Endothelial cell of umbilical vein (primary cell): ENCODE measurements at regions not wholly inside any gene's neighbourhood (a gene's known extent, or its start where the extent isn't known, plus 50 kb on each side); places are given as distances from the start of the nearest gene placed in this dataset.

Source experiments
- BruUV-seq: library from RNA; stranded (reverse); fragments of 400-500 nt; replicated peaks from 2 replicates; lab custom pipeline; 2021; lab: Mats Ljungman, UMichigan
- CTCF ChIA-PET: fragments of 300-600, 350-600 bp; sonication (Branson Sonifier 250); formaldehyde crosslinking; loops from one replicate; lab custom pipeline; 2021; ENCODE audit warnings: antibody characterized with exemption, inconsistent platforms; lab: Charles Lee
- POLR2A ChIA-PET: fragments of 300-600, 350-600 bp; sonication (Branson Sonifier 250); formaldehyde crosslinking; loops from one replicate; lab custom pipeline; 2021; ENCODE audit warnings: antibody characterized with exemption, inconsistent platforms; lab: Charles Lee
- DNase-seq: peaks from one replicate; pipeline ENCODE4 v3.0.0-alpha.2; 2011; ENCODE audit warnings: low read depth, low spot score
- FAIRE-seq: peaks from 2 replicates; lab custom pipeline; 2011; peaks lifted over from hg19 to GRCh38; lab: Jason Lieb, UNC
- H2AFZ ChIP-seq: 2 replicates; pipeline ENCODE4 v1.6.0; 2012; ENCODE audit warnings: low read depth, low read length, control low read depth, inconsistent platforms
- H3K27ac ChIP-seq: 2 replicates; pipeline ENCODE4 v1.5.1; 2011; ENCODE audit warnings: low read depth, mild to moderate bottlenecking, control low read depth, low read length, moderate library complexity; ENCODE audit not compliant: insufficient read depth
- H3K27me3 ChIP-seq, 2 experiments: 2 replicates each; pipeline versions ENCODE4 v1.6.0 to v1.6.1; 2011; ENCODE audit warnings: low read length in 2 of 2, mixed read lengths in 1 of 2; ENCODE audit not compliant: control insufficient read depth in 2 of 2, insufficient read depth in 2 of 2
- H3K36me3 ChIP-seq, 2 experiments: 2 replicates in 1 of 2; 3 replicates in 1 of 2; pipeline ENCODE4 v1.5.1; 2011; ENCODE audit warnings: low read length in 2 of 2, mild to moderate bottlenecking in 1 of 2, moderate library complexity in 1 of 2; ENCODE audit not compliant: control insufficient read depth in 2 of 2, insufficient read depth in 2 of 2; ENCODE audit errors: extremely low read depth in 1 of 2
- H3K4me1 ChIP-seq: 3 replicates; pipeline ENCODE4 v1.5.1; 2011; ENCODE audit warnings: mild to moderate bottlenecking, low read length; ENCODE audit not compliant: control insufficient read depth, insufficient read depth; ENCODE audit errors: extremely low read depth
- H3K4me2 ChIP-seq: 2 replicates; pipeline ENCODE4 v1.6.1; 2011; ENCODE audit warnings: low read length, control low read depth, mixed read lengths; ENCODE audit not compliant: insufficient read depth
- H3K4me3 ChIP-seq, 3 experiments: fragments of 200-600 bp in 1 of 3; sonication (generic), shearing (Covaris generic) in 1 of 3; replicated peaks in 1 of 3; 2 replicates each; pipeline ENCODE4 v1.5.1; 2011 to 2016; ENCODE audit warnings: control low read depth in 3 of 3, low read length in 3 of 3, mild to moderate bottlenecking in 2 of 3, inconsistent platforms in 1 of 3, low read depth in 1 of 3, moderate library complexity in 1 of 3; ENCODE audit not compliant: insufficient read depth in 1 of 3
- H3K79me2 ChIP-seq: 2 replicates; pipeline ENCODE4 v1.6.0; 2012; ENCODE audit warnings: low read length, inconsistent platforms; ENCODE audit not compliant: control insufficient read depth, insufficient read depth
- H3K9ac ChIP-seq: replicated peaks from 2 replicates; pipeline ENCODE3; 2011; ENCODE audit warnings: low read length, control low read depth; ENCODE audit not compliant: insufficient read depth; ENCODE audit errors: extremely low read depth
- H3K9me1 ChIP-seq: replicated peaks from 3 replicates; pipeline ENCODE4 v1.6.0; 2011; ENCODE audit warnings: mild to moderate bottlenecking, low read length; ENCODE audit not compliant: control insufficient read depth, insufficient read depth; ENCODE audit errors: extremely low read depth
- H3K9me3 ChIP-seq: replicated peaks from 2 replicates; pipeline ENCODE4 v1.5.1; 2012; ENCODE audit warnings: low read length, inconsistent platforms; ENCODE audit not compliant: control insufficient read depth, insufficient read depth
- H4K20me1 ChIP-seq: replicated peaks from 2 replicates; pipeline ENCODE3; 2011; ENCODE audit warnings: mild to moderate bottlenecking, low read length; ENCODE audit not compliant: control insufficient read depth, insufficient read depth; ENCODE audit errors: extremely low read depth
- CTCF ChIP-seq, 2 donors: IDR thresholded peaks; 1 replicate in 1 of 2; 2 replicates in 1 of 2; pipeline ENCODE4 v1.5.1; 2011; ENCODE audit warnings: low read length in 2 of 2, mild to moderate bottlenecking in 2 of 2, moderate library complexity in 2 of 2, control low read depth in 1 of 2, inconsistent platforms in 1 of 2, low read depth in 1 of 2; ENCODE audit not compliant: insufficient read depth in 1 of 2; ENCODE audit errors: extremely low read depth in 1 of 2
- EZH2 ChIP-seq: IDR thresholded peaks from 2 replicates; pipeline ENCODE4 v1.6.1; 2012; ENCODE audit warnings: borderline replicate concordance, low read depth, mild to moderate bottlenecking, moderate library complexity, low read length, inconsistent platforms; ENCODE audit not compliant: severe bottlenecking
- FOS ChIP-seq: IDR thresholded peaks from 2 replicates; pipeline ENCODE4 v1.6.1; 2011; ENCODE audit warnings: mild to moderate bottlenecking, low read length, moderate library complexity, borderline replicate concordance; ENCODE audit not compliant: insufficient read depth
- GATA2 ChIP-seq: IDR thresholded peaks from 2 replicates; pipeline ENCODE4 v1.7.0; 2011; ENCODE audit warnings: low read depth, mild to moderate bottlenecking, moderate library complexity, mixed read lengths, low read length; ENCODE audit not compliant: insufficient read length, insufficient read depth
- JUN ChIP-seq: IDR thresholded peaks from 2 replicates; pipeline ENCODE4 v1.6.1; 2011; ENCODE audit warnings: borderline replicate concordance, low read depth; ENCODE audit not compliant: insufficient read length, insufficient read depth
- MAX ChIP-seq: IDR thresholded peaks from 2 replicates; pipeline ENCODE4 v1.6.1; 2011; ENCODE audit not compliant: insufficient read depth, insufficient read length
- MYC ChIP-seq: IDR thresholded peaks from one replicate; pipeline ENCODE4 v1.6.1; 2011; ENCODE audit warnings: mild to moderate bottlenecking, low read depth, low read length
- POLR2A ChIP-seq: IDR thresholded peaks from 2 replicates; pipeline ENCODE4 v1.6.1; 2012; ENCODE audit warnings: low read depth, mild to moderate bottlenecking, control low read depth, low read length
- POLR2AphosphoS5 ChIP-seq: IDR thresholded peaks from 2 replicates; pipeline ENCODE4 v1.6.1; 2012; ENCODE audit warnings: low read depth, mild to moderate bottlenecking, control low read depth, low read length, moderate library complexity; ENCODE audit not compliant: insufficient read depth
- dilution Hi-C: fragments of 300-500 bp; cut with MboI; formaldehyde crosslinking; loops from one replicate; pipeline ENCODE4 v1.15.0; 2019; ENCODE audit warnings: low sequenced_read_pairs; ENCODE audit not compliant: extremely low pct_ligation_motif_present
- intact Hi-C: fragments of 100-400 bp; cut with micrococcal nuclease; formaldehyde crosslinking; loops from one replicate; pipeline ENCODE4 v1.10.0; 2022

GRCh38 chr16:85211271-85211801 lies 99.1 kb upstream of the CIBAR2 start:
- Histone ChIP-seq H3K9ac (no peak overlapping the region), H3K4me1 (no peaks in the 10 kb centered on the region)
- POLR2A ChIA-PET, result no interaction called here

More at GRCh38 chr16:85211271-85211801, 99.1 kb upstream of the CIBAR2 start:
- dilution Hi-C loops (no loop called here), intact Hi-C loops (no loop called here)
- BruUV-seq, result no TSS peak
- TF ChIP-seq CTCF (IDR thresholded peaks at IDR 0.05; ENCODE audit: extremely low read depth in 1 of 2, insufficient read depth in 1 of 2, low read depth in 1 of 2, low read length in 2 of 2) (no peak), MAX (no peak), POLR2A (no peak), MYC (no peak), JUN (no peak), EZH2 (no peak), FOS (no peak), POLR2AphosphoS5 (no peak), GATA2 (no peak)
- Histone ChIP-seq H4K20me1 (no peaks in the 10 kb centered on the region), H3K4me3 (no peak overlapping the region), H3K27me3 (no peaks in the 10 kb centered on the region), H3K9me1 (no peaks in the 10 kb centered on the region), H3K9me3 (no peaks in the 10 kb centered on the region), H2AFZ (no peak overlapping the region), H3K36me3 (no peaks in the 10 kb centered on the region), H3K27ac (no peak overlapping the region), H3K79me2 (no peaks in the 10 kb centered on the region), H3K4me2 (no peak overlapping the region)
- FAIRE-seq (no peak), DNase-seq (no peak)
- CTCF ChIA-PET, result interaction anchor here (0.8 kb wide), 1 partner anchor 96 kb away, joined by 3 read pairs; no protein-coding TSS in a partner anchor
